HepG2 (cell line): ENCODE measurements at regions not wholly inside any gene's neighbourhood (a gene's known extent, or its start where the extent isn't known, plus 50 kb on each side); places are given as distances from the start of the nearest gene placed in this dataset.

Source experiments
- ATAC-seq: fragments of 200-7000 bp; cut with Tn5 transposase; 3 replicates; pipeline ENCODE4 v1.9.1; 2020; ENCODE audit warnings: mild to moderate bottlenecking, moderate library complexity
- BruUV-seq: library from RNA; stranded (reverse); fragments of 400-500 nt; replicated peaks from 2 replicates; lab custom pipeline; 2021; lab: Mats Ljungman, UMichigan
- CTCF ChIA-PET: fragments of 300-600 bp; formaldehyde crosslinking; extraction: SDS; loops from one replicate; lab custom pipeline; 2021; ENCODE audit warnings: low total read pairs, inconsistent platforms, low intra/inter-chr PET ratio; lab: Yijun Ruan, JAX
- POLR2A ChIA-PET: fragments of 350-600 bp; sonication (Branson Sonifier 250); formaldehyde crosslinking; loops from one replicate; lab custom pipeline; 2020; ENCODE audit warnings: antibody characterized with exemption, inconsistent platforms; lab: Yijun Ruan, JAX
- DNase-seq: peaks from one replicate; pipeline ENCODE4 v3.0.0-alpha.2; 2015; ENCODE audit warnings: low spot score
- FAIRE-seq: peaks from 3 replicates; lab custom pipeline; 2011; peaks lifted over from hg19 to GRCh38; lab: Jason Lieb, UNC
- H2AFZ ChIP-seq: one replicate; pipeline ENCODE4 v1.6.1; 2011; ENCODE audit warnings: low read length, inconsistent platforms
- H3K27ac ChIP-seq: fragments of 300-600 bp; 3 replicates; pipeline ENCODE4 v1.8.0; 2011; ENCODE audit warnings: mixed run types, mild to moderate bottlenecking, mixed read lengths, low read length, inconsistent platforms; ENCODE audit not compliant: insufficient read depth; ENCODE audit errors: extremely low read length
- H3K27me3 ChIP-seq, 2 experiments: fragments of 200-600 bp in 1 of 2; 2 replicates in 1 of 2; 3 replicates in 1 of 2; pipeline versions ENCODE4 v1.6.0 to v1.8.0; 2011; ENCODE audit warnings: low read length in 2 of 2, mild to moderate bottlenecking in 2 of 2, moderate library complexity in 2 of 2, inconsistent platforms in 1 of 2; ENCODE audit not compliant: insufficient read depth in 2 of 2, control insufficient read depth in 1 of 2
- H3K36me3 ChIP-seq, 2 experiments: fragments of 200-600 bp in 1 of 2; replicated peaks in 1 of 2; 2 replicates in 1 of 2; 3 replicates in 1 of 2; pipeline versions ENCODE4 v1.5.1 to v1.8.0; 2011; ENCODE audit warnings: low read length in 2 of 2, inconsistent platforms in 1 of 2; ENCODE audit not compliant: insufficient read depth in 2 of 2, control insufficient read depth in 1 of 2
- H3K4me1 ChIP-seq: 2 replicates; pipeline ENCODE4 v1.5.1; 2012; ENCODE audit warnings: low read length, inconsistent platforms; ENCODE audit not compliant: insufficient read depth
- H3K4me2 ChIP-seq: 2 replicates; pipeline ENCODE4 v1.6.0; 2011; ENCODE audit warnings: low read depth, low read length, inconsistent platforms
- H3K4me3 ChIP-seq, 3 experiments: fragments of 200-600 bp in 1 of 3; sonication (generic), shearing (Covaris generic) in 1 of 3; replicated peaks in 1 of 3; 2 replicates each; pipeline ENCODE4 v1.5.1; 2011 to 2016; ENCODE audit warnings: low read length in 3 of 3, inconsistent platforms in 2 of 3, low read depth in 2 of 3, mild to moderate bottlenecking in 2 of 3, control low read depth in 1 of 3, mixed read lengths in 1 of 3; ENCODE audit not compliant: insufficient read depth in 1 of 3
- H3K79me2 ChIP-seq: one replicate; pipeline ENCODE4 v1.6.1; 2011; ENCODE audit warnings: low read length, inconsistent platforms; ENCODE audit not compliant: insufficient read depth
- H3K9ac ChIP-seq: 2 replicates; pipeline ENCODE4 v1.6.0; 2011; ENCODE audit warnings: mild to moderate bottlenecking, low read depth, low read length, inconsistent platforms; ENCODE audit not compliant: insufficient read depth
- H3K9me3 ChIP-seq: 2 replicates; pipeline ENCODE4 v1.5.1; 2012; ENCODE audit warnings: mild to moderate bottlenecking, low read length
- H4K20me1 ChIP-seq: 2 replicates; pipeline ENCODE4 v1.6.0; 2011; ENCODE audit warnings: inconsistent platforms, mild to moderate bottlenecking, low read length, moderate library complexity; ENCODE audit not compliant: insufficient read depth
- ARNT ChIP-seq: fragments of 450-650 bp; IDR thresholded peaks from 2 replicates; pipeline ENCODE4 v1.6.1; 2017
- BORCS8-MEF2B ChIP-seq: sonication (generic); formaldehyde crosslinking; IDR thresholded peaks from 2 replicates; pipeline ENCODE4 v1.8.0; 2022; ENCODE audit warnings: mild to moderate bottlenecking, missing genetic modification reagents
- DNMT1 ChIP-seq: sonication (generic); formaldehyde crosslinking; IDR thresholded peaks from 2 replicates; pipeline ENCODE4 v1.5.1; 2020; ENCODE audit warnings: mild to moderate bottlenecking, missing genetic modification reagents
- HMG20A ChIP-seq: IDR thresholded peaks from 2 replicates; pipeline ENCODE4 v1.6.1; 2016; ENCODE audit warnings: borderline replicate concordance
- MZF1 ChIP-seq: sonication (generic); formaldehyde crosslinking; IDR thresholded peaks from 2 replicates; pipeline ENCODE4 v1.8.1; 2023; ENCODE audit warnings: mild to moderate bottlenecking, missing genetic modification reagents, borderline replicate concordance
- ZBTB43 ChIP-seq: sonication (generic); formaldehyde crosslinking; conservative IDR thresholded peaks from 2 replicates; pipeline ENCODE4 v1.4.0; 2020; ENCODE audit warnings: missing genetic modification reagents
- ZNF292 ChIP-seq: sonication (generic); formaldehyde crosslinking; IDR thresholded peaks from 2 replicates; pipeline ENCODE4 v1.8.1; 2022; ENCODE audit warnings: mild to moderate bottlenecking, low read depth, missing genetic modification reagents, borderline replicate concordance
- ZNF362 ChIP-seq: sonication (generic); formaldehyde crosslinking; IDR thresholded peaks from 2 replicates; pipeline ENCODE4 v1.4.0; 2020; ENCODE audit warnings: missing genetic modification reagents, mild to moderate bottlenecking, borderline replicate concordance
- ZNF83 ChIP-seq: sonication (generic); formaldehyde crosslinking; IDR thresholded peaks from 2 replicates; pipeline ENCODE4 v1.4.0; 2020; ENCODE audit warnings: missing genetic modification reagents, mild to moderate bottlenecking, borderline replicate concordance
- WGBS: methylation state at CpG from one replicate; pipeline ENCODE4 v1.1.6; 2017; ENCODE audit warnings: low lambda C conversion rate; 5-methylcytosine and 5-hydroxymethylcytosine counted together
- in situ Hi-C: cut with HindIII; loops from 2 replicates; pipeline ENCODE4 v1.10.0; 2017; ENCODE audit warnings: low pct_unique_long_range_greater_than_20kb; ENCODE audit not compliant: extremely low pct_ligation_motif_present
- intact Hi-C: fragments of 100-400 bp; cut with micrococcal nuclease; formaldehyde crosslinking; loops from one replicate; pipeline ENCODE4 v1.10.0; 2022; ENCODE audit not compliant: unreplicated experiment

GRCh38 chr3:182315313-182315712 lies 478.0 kb upstream of the ATP11B start:
- 31% methylated on average over 4 of the region's 5 CpGs for WGBS
- ATAC-seq: no peak
- CTCF ChIA-PET: no interaction called here
- Histone ChIP-seq H3K4me2 (no peak overlapping the region), H3K36me3 (no peaks in the 10 kb centered on the region), H3K4me1 (no peaks in the 10 kb centered on the region), H4K20me1 (no peaks in the 10 kb centered on the region), H2AFZ (no peak overlapping the region)
- TF ChIP-seq ZNF362: no peak
- no peak for TF ChIP-seq ZNF83 (CRISPR knock-in tag)
- TF ChIP-seq ARNT: no peak
- no peak for TF ChIP-seq ZNF292 (CRISPR knock-in tag)
- TF ChIP-seq ZBTB43 (CRISPR knock-in tag): no peak
- no peak for TF ChIP-seq DNMT1 (CRISPR knock-in tag)
- no peak for TF ChIP-seq BORCS8-MEF2B
- no peak for TF ChIP-seq HMG20A (CRISPR knock-in tag)
- no peak for TF ChIP-seq MZF1 (CRISPR knock-in tag)
- TF ChIP-seq, all 625 proteins: peak for 0
- Histone ChIP-seq H3K4me3 (no peak overlapping the region), H3K79me2 (no peaks in the 10 kb centered on the region), H3K27me3 (no peaks in the 10 kb centered on the region; a peak in 1 of 5 replicates), H3K9ac (no peak overlapping the region), H3K27ac (no peak overlapping the region), H3K9me3 (peaks cover 21% of the 10 kb centered on the region; the same call in 1 of the 2 replicates)
- intact Hi-C loops: no loop called here
- in situ Hi-C loops: no loop called here
- DNase-seq (no peak), FAIRE-seq (no peak)
- POLR2A ChIA-PET: no interaction called here
- no TSS peak for BruUV-seq
